Adipocyte (in vitro differentiated cells): ENCODE measurements at regions not wholly inside any gene's neighbourhood (a gene's known extent, or its start where the extent isn't known, plus 50 kb on each side); places are given as distances from the start of the nearest gene placed in this dataset.
"Not testable (repeated sequence)": the region's sequence is repeated elsewhere in the genome, so short reads cannot be mapped to it uniquely, and the experiment has no call there.

Experiments used
- DNase-seq: peaks from one replicate; pipeline ENCODE4 v3.0.0-alpha.2; 2015; ENCODE audit warnings: low read depth
- H3K27me3 ChIP-seq: replicated peaks from 2 replicates; pipeline ENCODE4 v1.7.0; 2013; ENCODE audit warnings: mild to moderate bottlenecking, low read length, moderate library complexity; ENCODE audit not compliant: control insufficient read depth, insufficient read depth
- H3K36me3 ChIP-seq: 2 replicates; pipeline ENCODE4 v1.7.0; 2013; ENCODE audit warnings: low read length, mild to moderate bottlenecking, moderate library complexity; ENCODE audit not compliant: control insufficient read depth, insufficient read depth, severe bottlenecking
- H3K4me1 ChIP-seq: 2 replicates; pipeline ENCODE4 v1.7.0; 2013; ENCODE audit warnings: mild to moderate bottlenecking, low read length, moderate library complexity; ENCODE audit not compliant: control insufficient read depth, insufficient read depth
- H3K4me3 ChIP-seq: 2 replicates; pipeline ENCODE4 v1.7.0; 2013; ENCODE audit warnings: mild to moderate bottlenecking, low read length, moderate library complexity
- H3K9ac ChIP-seq: 2 replicates; pipeline ENCODE4 v1.7.0; 2013; ENCODE audit warnings: mild to moderate bottlenecking, low read length, moderate library complexity
- H3K9me3 ChIP-seq: 2 replicates; pipeline ENCODE4 v1.7.0; 2013; ENCODE audit warnings: mild to moderate bottlenecking, low read length, moderate library complexity; ENCODE audit not compliant: control insufficient read depth

GRCh38 chr13:55615081-55615480 is 1525.6 kb upstream of the PRR20A start:
- Histone ChIP-seq H3K27me3 (no peaks in the 10 kb centered on the region), H3K4me1 (no peaks in the 10 kb centered on the region), H3K9me3 (no peaks in the 10 kb centered on the region), H3K4me3 (no peak overlapping the region), H3K36me3 (no peaks in the 10 kb centered on the region), H3K9ac (no peak overlapping the region)
- DNase-seq, result no peak

GRCh38 chr13:55617241-55617640 is 1523.5 kb upstream of the PRR20A start:
- Histone ChIP-seq H3K4me1 (no peaks in the 10 kb centered on the region), H3K9me3 (peaks cover 2% of the 10 kb centered on the region), H3K9ac (no peak overlapping the region), H3K4me3 (no peak overlapping the region), H3K36me3 (no peaks in the 10 kb centered on the region), H3K27me3 (no peaks in the 10 kb centered on the region)
- no peak for DNase-seq

GRCh38 chr13:55627221-55627620 is 1513.5 kb upstream of the PRR20A start:
- DNase-seq, result no peak
- Histone ChIP-seq H3K36me3 (no peaks in the 10 kb centered on the region), H3K27me3 (no peaks in the 10 kb centered on the region), H3K4me1 (no peaks in the 10 kb centered on the region), H3K9ac (no peak overlapping the region), H3K4me3 (no peak overlapping the region), H3K9me3 (peaks cover 9% of the 10 kb centered on the region)

- Histone ChIP-seq H3K27me3 (no peaks in the 10 kb centered on the region), H3K36me3 (no peaks in the 10 kb centered on the region), H3K9ac (no peak overlapping the region), H3K4me3 (no peak overlapping the region), H3K9me3 (peaks cover 3% of the 10 kb centered on the region), H3K4me1 (no peaks in the 10 kb centered on the region)
- DNase-seq, result no peak
Observed at GRCh38 chr13:55632402-55632801, 1508.3 kb upstream of the PRR20A start.

GRCh38 chr13:55649485-55649884 is 1491.2 kb upstream of the PRR20A start:
- no peak for DNase-seq
- Histone ChIP-seq H3K27me3 (no peaks in the 10 kb centered on the region), H3K36me3 (no peaks in the 10 kb centered on the region), H3K9ac (no peak overlapping the region), H3K4me3 (no peak overlapping the region), H3K9me3 (no peaks in the 10 kb centered on the region), H3K4me1 (no peaks in the 10 kb centered on the region)

- no peaks in the 10 kb centered on the region for H3K27me3 ChIP-seq
- no peaks in the 10 kb centered on the region for H3K36me3 ChIP-seq
- DNase-seq, result no peak
- H3K4me3 ChIP-seq, result no peak overlapping the region
- no peak overlapping the region for H3K9ac ChIP-seq
- H3K9me3 ChIP-seq, result no peaks in the 10 kb centered on the region
- no peaks in the 10 kb centered on the region for H3K4me1 ChIP-seq
Observed at GRCh38 chr13:55652657-55653056, 1488.1 kb upstream of the PRR20A start.

- H3K4me3 ChIP-seq, result no peak overlapping the region
- no peaks in the 10 kb centered on the region for H3K27me3 ChIP-seq
- no peak overlapping the region for H3K9ac ChIP-seq
- no peaks in the 10 kb centered on the region for H3K4me1 ChIP-seq
- no peaks in the 10 kb centered on the region for H3K36me3 ChIP-seq
- no peaks in the 10 kb centered on the region for H3K9me3 ChIP-seq
- DNase-seq, result no peak
Observed at GRCh38 chr13:55653497-55653896, 1487.2 kb upstream of the PRR20A start.

GRCh38 chr13:55654243-55654642 is 1486.5 kb upstream of the PRR20A start:
- no peak for DNase-seq

GRCh38 chr13:55660264-55660663 is 1480.5 kb upstream of the PRR20A start:
- H3K9ac ChIP-seq, H3K27me3 ChIP-seq, H3K9me3 ChIP-seq, H3K4me3 ChIP-seq, H3K36me3 ChIP-seq, DNase-seq, H3K4me1 ChIP-seq: not testable (repeated sequence)

More at GRCh38 chr13:55654243-55654642, 1486.5 kb upstream of the PRR20A start:
- Histone ChIP-seq H3K4me1 (no peaks in the 10 kb centered on the region), H3K9me3 (no peaks in the 10 kb centered on the region), H3K36me3 (no peaks in the 10 kb centered on the region), H3K27me3 (no peaks in the 10 kb centered on the region), H3K4me3 (no peak overlapping the region), H3K9ac (no peak overlapping the region)

GRCh38 chr13:55660851-55661250 is 1479.9 kb upstream of the PRR20A start:
- Histone ChIP-seq H3K4me3 (no peak overlapping the region), H3K9me3 (peaks cover 10% of the 10 kb centered on the region), H3K9ac (no peak overlapping the region), H3K36me3 (no peaks in the 10 kb centered on the region), H3K27me3 (no peaks in the 10 kb centered on the region), H3K4me1 (no peaks in the 10 kb centered on the region)
- DNase-seq, result no peak

- no peaks in the 10 kb centered on the region for H3K36me3 ChIP-seq
- DNase-seq, result no peak
- H3K4me1 ChIP-seq, result no peaks in the 10 kb centered on the region
- H3K9me3 ChIP-seq, result peaks cover 12% of the 10 kb centered on the region
- H3K9ac ChIP-seq, result no peak overlapping the region
- no peaks in the 10 kb centered on the region for H3K27me3 ChIP-seq
- no peak overlapping the region for H3K4me3 ChIP-seq
Observed at GRCh38 chr13:55661505-55661904, 1479.2 kb upstream of the PRR20A start.

- Histone ChIP-seq H3K9ac (no peak overlapping the region), H3K27me3 (no peaks in the 10 kb centered on the region), H3K36me3 (no peaks in the 10 kb centered on the region), H3K4me1 (no peaks in the 10 kb centered on the region), H3K4me3 (no peak overlapping the region), H3K9me3 (peaks cover 12% of the 10 kb centered on the region)
- no peak for DNase-seq
Observed at GRCh38 chr13:55664178-55664577, 1476.5 kb upstream of the PRR20A start.
